PC-9 (cell line): ENCODE measurements at regions not wholly inside any gene's neighbourhood (a gene's known extent, or its start where the extent isn't known, plus 50 kb on each side); places are given as distances from the start of the nearest gene placed in this dataset.

ENCODE experiments used
- CTCF ChIP-seq: fragments of 200-600 bp; sonication (generic); conservative IDR thresholded peaks from 2 replicates; pipeline ENCODE4 v1.6.1; 2017; ENCODE audit warnings: mixed run types, antibody characterized with exemption, mild to moderate bottlenecking, moderate library complexity
- EZH2 ChIP-seq: fragments of 200-600 bp; sonication (generic); IDR thresholded peaks from 2 replicates; pipeline ENCODE4 v1.8.0; 2017; ENCODE audit warnings: antibody characterized with exemption, low read depth

GRCh38 chr7:46834921-46835320 lies 747.0 kb downstream of the TNS3 start:
- no peak for TF ChIP-seq CTCF
- TF ChIP-seq EZH2, result no peak
